CD14-positive monocyte (primary cell): ENCODE measurements at regions not wholly inside any gene's neighbourhood (a gene's known extent, or its start where the extent isn't known, plus 50 kb on each side); places are given as distances from the start of the nearest gene placed in this dataset.

ENCODE experiments used
- DNase-seq, 3 donors: peaks; one replicate each; pipeline ENCODE4 v3.0.0-alpha.2; 2011 to 2022
- H2AFZ ChIP-seq: 2 replicates; pipeline ENCODE4 v1.6.0; 2012; ENCODE audit warnings: mild to moderate bottlenecking, low read depth, low read length, inconsistent platforms; ENCODE audit not compliant: insufficient read depth, poor library complexity, severe bottlenecking
- H3K27ac ChIP-seq, 2 donors: 1 replicate in 1 of 2; 2 replicates in 1 of 2; pipeline ENCODE4 v1.5.1; 2012 to 2013; ENCODE audit warnings: low read length in 2 of 2, control low read depth in 1 of 2, inconsistent platforms in 1 of 2, low read depth in 1 of 2, mild to moderate bottlenecking in 1 of 2
- H3K27me3 ChIP-seq, 2 donors: one replicate each; pipeline versions ENCODE4 v1.6.0 to v1.6.1; 2011 to 2013; ENCODE audit warnings: low read length in 2 of 2; ENCODE audit not compliant: control insufficient read depth in 2 of 2, insufficient read depth in 2 of 2
- H3K36me3 ChIP-seq, 2 donors: replicated peaks in 1 of 2; 1 replicate in 1 of 2; 2 replicates in 1 of 2; pipeline versions ENCODE4 v1.5.1 to v1.6.1; 2012 to 2013; ENCODE audit warnings: low read length in 2 of 2, control low read depth in 1 of 2, inconsistent platforms in 1 of 2, mild to moderate bottlenecking in 1 of 2; ENCODE audit not compliant: insufficient read depth in 2 of 2, control insufficient read depth in 1 of 2
- H3K4me1 ChIP-seq, 2 donors: 1 replicate in 1 of 2; 2 replicates in 1 of 2; pipeline versions ENCODE4 v1.5.1 to v1.6.1; 2012 to 2013; ENCODE audit warnings: low read length in 2 of 2, control low read depth in 1 of 2, inconsistent platforms in 1 of 2, mild to moderate bottlenecking in 1 of 2, moderate library complexity in 1 of 2; ENCODE audit not compliant: insufficient read depth in 2 of 2, control insufficient read depth in 1 of 2
- H3K4me2 ChIP-seq: replicated peaks from 2 replicates; pipeline ENCODE3; 2012; ENCODE audit warnings: low read length, moderate library complexity, mild to moderate bottlenecking; ENCODE audit not compliant: poor library complexity, severe bottlenecking; ENCODE audit errors: extremely low read depth
- H3K4me3 ChIP-seq, 3 experiments: fragments of 200-600 bp in 1 of 3; sonication (generic) in 1 of 3; replicated peaks in 1 of 3; 1 replicate in 2 of 3; 2 replicates in 1 of 3; pipeline ENCODE4 v1.5.1; 2011 to 2013; ENCODE audit warnings: low read length in 3 of 3, mild to moderate bottlenecking in 3 of 3, control low read depth in 2 of 3, low read depth in 2 of 3, inconsistent platforms in 1 of 3, moderate library complexity in 1 of 3
- H3K79me2 ChIP-seq: 2 replicates; pipeline ENCODE4 v1.6.0; 2012; ENCODE audit warnings: mild to moderate bottlenecking, control low read depth, inconsistent platforms, low read length, moderate library complexity; ENCODE audit not compliant: insufficient read depth
- H3K9ac ChIP-seq: 2 replicates; pipeline ENCODE4 v1.6.0; 2017; ENCODE audit warnings: low read length, mild to moderate bottlenecking; ENCODE audit not compliant: insufficient read depth, poor library complexity, severe bottlenecking
- H3K9me3 ChIP-seq, 2 donors: replicated peaks in 1 of 2; 1 replicate in 1 of 2; 2 replicates in 1 of 2; pipeline versions ENCODE4 v1.5.1 to v1.6.1; 2012 to 2013; ENCODE audit warnings: low read length in 2 of 2, control low read depth in 1 of 2; ENCODE audit not compliant: control insufficient read depth in 1 of 2, insufficient read depth in 1 of 2
- H4K20me1 ChIP-seq: 2 replicates; pipeline ENCODE4 v1.6.0; 2012; ENCODE audit warnings: mild to moderate bottlenecking, low read length, control low read depth, moderate library complexity; ENCODE audit not compliant: insufficient read depth
- H3K27ac Mint-ChIP-seq, 7 donors: one replicate each; pipeline ENCODE4 v1.8.0; 2020; ENCODE audit warnings: mild to moderate bottlenecking in 7 of 7, mixed read lengths in 7 of 7, moderate library complexity in 6 of 7, inconsistent platforms in 2 of 7
- H3K27me3 Mint-ChIP-seq, 3 donors: one replicate each; pipeline ENCODE4 v1.8.0; 2021 to 2022; ENCODE audit warnings: low read depth in 3 of 3, mild to moderate bottlenecking in 3 of 3, mixed read lengths in 3 of 3, moderate library complexity in 3 of 3, inconsistent platforms in 1 of 3
- H3K36me3 Mint-ChIP-seq, 2 donors: one replicate each; pipeline ENCODE4 v1.8.0; 2020; ENCODE audit warnings: mixed read lengths in 2 of 2, inconsistent platforms in 1 of 2, mild to moderate bottlenecking in 1 of 2
- H3K4me1 Mint-ChIP-seq: one replicate; pipeline ENCODE4 v1.8.0; 2020; ENCODE audit warnings: mild to moderate bottlenecking, mixed read lengths
- H3K4me3 Mint-ChIP-seq, 2 donors: one replicate each; pipeline ENCODE4 v1.8.0; 2020; ENCODE audit warnings: mild to moderate bottlenecking in 2 of 2, mixed read lengths in 2 of 2, moderate library complexity in 1 of 2
- H3K9me3 Mint-ChIP-seq, 7 donors: one replicate each; pipeline ENCODE4 v1.8.0; 2020 to 2022; ENCODE audit warnings: mixed read lengths in 7 of 7, mild to moderate bottlenecking in 6 of 7, moderate library complexity in 6 of 7, inconsistent platforms in 2 of 7
- CTCF ChIP-seq: fragments of 200-600 bp; IDR thresholded peaks from one replicate; pipeline ENCODE4 v1.8.0; 2022; ENCODE audit warnings: antibody characterized with exemption, mild to moderate bottlenecking
- WGBS: methylation state at CpG from one replicate; pipeline ENCODE4 v1.1.5; 2013; ENCODE audit warnings: missing lambda C conversion rate; ENCODE audit not compliant: insufficient coverage; 5-methylcytosine and 5-hydroxymethylcytosine counted together
- intact Hi-C, 2 donors: fragments of 100-400 bp; cut with micrococcal nuclease; formaldehyde crosslinking; loops; one replicate each; pipeline versions ENCODE4 v1.15.0 to v1.15.1; 2023

- no peaks in the 10 kb centered on the region for H3K4me1 ChIP-seq
- Mint-ChIP-seq H3K4me1 (no peaks in the 10 kb centered on the region), H3K36me3 (no peaks in the 10 kb centered on the region), H3K9me3 (peaks cover 5 to 21% (median 8%) of the 10 kb centered on the region in 7 donors), H3K27ac (no peak overlapping the region), H3K27me3 (peaks cover 0 to 2% (median 0%) of the 10 kb centered on the region in 3 donors), H3K4me3 (no peak overlapping the region)
- WGBS = no CpG with 5 or more reads among the region's 1 CpG
- no peaks in the 10 kb centered on the region for H3K27me3 ChIP-seq
- no peak overlapping the region for H3K9ac ChIP-seq
- no peak overlapping the region for H3K27ac ChIP-seq
- intact Hi-C loops = no loop called here
- H3K9me3 ChIP-seq = peaks cover 0 to 10% of the 10 kb centered on the region in 2 donors
- H3K4me2 ChIP-seq = no peak overlapping the region
- no peaks in the 10 kb centered on the region for H3K36me3 ChIP-seq
- no peak for DNase-seq
- H3K4me3 ChIP-seq = no peak overlapping the region
- H3K79me2 ChIP-seq = no peaks in the 10 kb centered on the region
- TF ChIP-seq CTCF = no peak
- H2AFZ ChIP-seq = no peak overlapping the region
- H4K20me1 ChIP-seq = no peaks in the 10 kb centered on the region
These were observed 294.2 kb upstream of the SYNCRIP start for GRCh38 chr6:85936916-85937315.

- WGBS = 0% methylated on average over 2 of the region's 2 CpGs
- Histone ChIP-seq H3K4me2 (no peak overlapping the region), H3K9me3 (no peaks in the 10 kb centered on the region), H3K79me2 (no peaks in the 10 kb centered on the region), H3K27ac (no peak overlapping the region), H4K20me1 (no peaks in the 10 kb centered on the region), H3K4me3 (no peak overlapping the region), H3K36me3 (no peaks in the 10 kb centered on the region), H3K4me1 (no peaks in the 10 kb centered on the region), H3K27me3 (no peaks in the 10 kb centered on the region), H3K9ac (no peak overlapping the region), H2AFZ (no peak overlapping the region)
- H3K4me3 Mint-ChIP-seq = no peak overlapping the region
- H3K27ac Mint-ChIP-seq = no peak overlapping the region
- no peaks in the 10 kb centered on the region for H3K36me3 Mint-ChIP-seq
- DNase-seq = no peak
- intact Hi-C loops = no loop called here
- peaks cover 0 to 2% (median 0%) of the 10 kb centered on the region in 3 donors for H3K27me3 Mint-ChIP-seq
- no peaks in the 10 kb centered on the region for H3K4me1 Mint-ChIP-seq
- no peak for TF ChIP-seq CTCF
- peaks cover 0 to 2% (median 0%) of the 10 kb centered on the region in 7 donors for H3K9me3 Mint-ChIP-seq
These were observed 280.3 kb upstream of the SYNCRIP start for GRCh38 chr6:85923013-85923430.
